Transverse colon (tissue), 4 donors: ENCODE measurements at regions not wholly inside any gene's neighbourhood (a gene's known extent, or its start where the extent isn't known, plus 50 kb on each side); places are given as distances from the start of the nearest gene placed in this dataset.

ENCODE experiments used
- EP300 ChIP-seq: sonication (generic); formaldehyde crosslinking; IDR thresholded peaks from one replicate; pipeline ENCODE4 v1.6.1; 2017; ENCODE audit warnings: antibody characterized with exemption, low read depth
- POLR2A ChIP-seq: fragments of 450-650 bp; IDR thresholded peaks from one replicate; pipeline ENCODE4 v1.6.1; 2016; ENCODE audit warnings: antibody characterized with exemption, mild to moderate bottlenecking, moderate library complexity
- POLR2AphosphoS5 ChIP-seq, 3 donors: sonication (generic); formaldehyde crosslinking; IDR thresholded peaks; one replicate each; pipeline ENCODE4 v1.6.1; 2016; ENCODE audit warnings: antibody characterized with exemption in 3 of 3
- TF ChIP-seq, protein P1 (sequence below), 5 experiments: fragments of 200-600 bp in 3 of 5; fragments of 450-650 bp in 2 of 5; sonication (generic) in 3 of 5; IDR thresholded peaks; 1 replicate in 2 of 5; 2 replicates in 3 of 5; pipeline ENCODE4 v1.5.1; 2016 to 2017; ENCODE audit warnings: antibody characterized with exemption in 5 of 5, inconsistent platforms in 3 of 5, mild to moderate bottlenecking in 2 of 5, moderate library complexity in 1 of 5

DNA sequence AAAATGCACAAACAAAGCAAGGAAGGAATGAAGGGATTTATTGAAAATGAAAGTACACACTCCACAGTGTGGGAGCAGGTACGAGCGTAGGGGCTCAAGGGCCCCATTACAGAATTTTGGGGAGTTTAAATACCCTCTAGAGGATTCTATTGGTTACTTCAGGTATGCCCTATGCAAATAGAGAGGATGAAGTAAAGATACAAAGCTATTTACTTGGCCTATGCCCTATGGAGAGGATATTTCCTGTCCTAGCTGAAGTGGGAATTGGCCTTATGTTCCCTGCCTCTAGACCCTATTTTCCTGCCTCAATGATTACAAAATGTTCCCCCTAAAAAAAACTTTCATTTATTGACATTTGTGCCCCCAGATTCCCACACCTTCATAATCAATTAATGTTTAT is 59.7 kb upstream of the ASIP start:
- TF ChIP-seq, protein P1, sequence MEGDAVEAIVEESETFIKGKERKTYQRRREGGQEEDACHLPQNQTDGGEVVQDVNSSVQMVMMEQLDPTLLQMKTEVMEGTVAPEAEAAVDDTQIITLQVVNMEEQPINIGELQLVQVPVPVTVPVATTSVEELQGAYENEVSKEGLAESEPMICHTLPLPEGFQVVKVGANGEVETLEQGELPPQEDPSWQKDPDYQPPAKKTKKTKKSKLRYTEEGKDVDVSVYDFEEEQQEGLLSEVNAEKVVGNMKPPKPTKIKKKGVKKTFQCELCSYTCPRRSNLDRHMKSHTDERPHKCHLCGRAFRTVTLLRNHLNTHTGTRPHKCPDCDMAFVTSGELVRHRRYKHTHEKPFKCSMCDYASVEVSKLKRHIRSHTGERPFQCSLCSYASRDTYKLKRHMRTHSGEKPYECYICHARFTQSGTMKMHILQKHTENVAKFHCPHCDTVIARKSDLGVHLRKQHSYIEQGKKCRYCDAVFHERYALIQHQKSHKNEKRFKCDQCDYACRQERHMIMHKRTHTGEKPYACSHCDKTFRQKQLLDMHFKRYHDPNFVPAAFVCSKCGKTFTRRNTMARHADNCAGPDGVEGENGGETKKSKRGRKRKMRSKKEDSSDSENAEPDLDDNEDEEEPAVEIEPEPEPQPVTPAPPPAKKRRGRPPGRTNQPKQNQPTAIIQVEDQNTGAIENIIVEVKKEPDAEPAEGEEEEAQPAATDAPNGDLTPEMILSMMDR (IDR thresholded peaks at IDR 0.05) = no peak
- TF ChIP-seq POLR2A (no peak), EP300 (no peak), POLR2AphosphoS5 (IDR thresholded peaks at IDR 0.05) (no peak)
